Panc1 (cell line): ENCODE measurements at regions not wholly inside any gene's neighbourhood (a gene's known extent, or its start where the extent isn't known, plus 50 kb on each side); places are given as distances from the start of the nearest gene placed in this dataset.

Experiments used
- CTCF ChIP-seq: fragments of 450-650 bp; IDR thresholded peaks from 2 replicates; pipeline ENCODE4 v1.5.1; 2017; ENCODE audit warnings: mild to moderate bottlenecking
- POLR2AphosphoS5 ChIP-seq: IDR thresholded peaks from 2 replicates; pipeline ENCODE4 v1.6.1; 2012; ENCODE audit warnings: mild to moderate bottlenecking, low read depth, low read length, moderate library complexity
- SIN3A ChIP-seq: IDR thresholded peaks from 2 replicates; pipeline ENCODE4 v1.6.1; 2012; ENCODE audit warnings: low read depth, mild to moderate bottlenecking, low read length, moderate library complexity, borderline replicate concordance; ENCODE audit not compliant: insufficient read depth
- TCF7L2 ChIP-seq: IDR thresholded peaks from 2 replicates; pipeline ENCODE4 v1.6.1; 2011; ENCODE audit warnings: mild to moderate bottlenecking, low read depth, low read length, inconsistent platforms
- TF ChIP-seq, protein P1 (sequence below), 2 experiments: IDR thresholded peaks; 2 replicates each; pipeline ENCODE4 v1.6.1; 2011 to 2012; ENCODE audit warnings: low read depth in 2 of 2, control low read depth in 1 of 2, low read length in 1 of 2, mild to moderate bottlenecking in 1 of 2, moderate library complexity in 1 of 2; ENCODE audit not compliant: insufficient read depth in 1 of 2

GRCh38 chr10:125543796-125544195 is 139.2 kb downstream of the TEX36 start:
- TF ChIP-seq POLR2AphosphoS5 (no peak), CTCF (no peak), SIN3A (no peak), TCF7L2 (no peak)
- TF ChIP-seq, protein P1, sequence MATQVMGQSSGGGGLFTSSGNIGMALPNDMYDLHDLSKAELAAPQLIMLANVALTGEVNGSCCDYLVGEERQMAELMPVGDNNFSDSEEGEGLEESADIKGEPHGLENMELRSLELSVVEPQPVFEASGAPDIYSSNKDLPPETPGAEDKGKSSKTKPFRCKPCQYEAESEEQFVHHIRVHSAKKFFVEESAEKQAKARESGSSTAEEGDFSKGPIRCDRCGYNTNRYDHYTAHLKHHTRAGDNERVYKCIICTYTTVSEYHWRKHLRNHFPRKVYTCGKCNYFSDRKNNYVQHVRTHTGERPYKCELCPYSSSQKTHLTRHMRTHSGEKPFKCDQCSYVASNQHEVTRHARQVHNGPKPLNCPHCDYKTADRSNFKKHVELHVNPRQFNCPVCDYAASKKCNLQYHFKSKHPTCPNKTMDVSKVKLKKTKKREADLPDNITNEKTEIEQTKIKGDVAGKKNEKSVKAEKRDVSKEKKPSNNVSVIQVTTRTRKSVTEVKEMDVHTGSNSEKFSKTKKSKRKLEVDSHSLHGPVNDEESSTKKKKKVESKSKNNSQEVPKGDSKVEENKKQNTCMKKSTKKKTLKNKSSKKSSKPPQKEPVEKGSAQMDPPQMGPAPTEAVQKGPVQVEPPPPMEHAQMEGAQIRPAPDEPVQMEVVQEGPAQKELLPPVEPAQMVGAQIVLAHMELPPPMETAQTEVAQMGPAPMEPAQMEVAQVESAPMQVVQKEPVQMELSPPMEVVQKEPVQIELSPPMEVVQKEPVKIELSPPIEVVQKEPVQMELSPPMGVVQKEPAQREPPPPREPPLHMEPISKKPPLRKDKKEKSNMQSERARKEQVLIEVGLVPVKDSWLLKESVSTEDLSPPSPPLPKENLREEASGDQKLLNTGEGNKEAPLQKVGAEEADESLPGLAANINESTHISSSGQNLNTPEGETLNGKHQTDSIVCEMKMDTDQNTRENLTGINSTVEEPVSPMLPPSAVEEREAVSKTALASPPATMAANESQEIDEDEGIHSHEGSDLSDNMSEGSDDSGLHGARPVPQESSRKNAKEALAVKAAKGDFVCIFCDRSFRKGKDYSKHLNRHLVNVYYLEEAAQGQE (IDR thresholded peaks at IDR 0.05; ENCODE audit: insufficient read depth in 1 of 2, low read depth in 2 of 2, low read length in 1 of 2): no peak
